Cardiac muscle cell (in vitro differentiated cells and primary cell): ENCODE measurements at regions not wholly inside any gene's neighbourhood (a gene's known extent, or its start where the extent isn't known, plus 50 kb on each side); places are given as distances from the start of the nearest gene placed in this dataset.

Source experiments
- DNase-seq, 2 donors: peaks; one replicate each; pipeline versions ENCODE4 v3.0.0 to v3.0.0-alpha.2; 2010 to 2017; ENCODE audit warnings: low read depth in 1 of 2, low spot score in 1 of 2
- H3K27ac ChIP-seq: fragments of 200-600 bp; sonication (generic); 2 replicates; pipeline ENCODE4 v1.5.1; 2016
- H3K27me3 ChIP-seq: fragments of 200-600 bp; sonication (generic); 2 replicates; pipeline ENCODE4 v1.6.0; 2016; ENCODE audit warnings: control low read depth
- H3K36me3 ChIP-seq: fragments of 200-600 bp; sonication (generic); 2 replicates; pipeline ENCODE4 v1.5.1; 2016; ENCODE audit warnings: control low read depth
- H3K4me1 ChIP-seq: fragments of 200-600 bp; sonication (generic); 2 replicates; pipeline ENCODE4 v1.8.1; 2017; ENCODE audit warnings: low read depth, mild to moderate bottlenecking, mixed run types
- H3K4me3 ChIP-seq: fragments of 200-600 bp; sonication (generic); 2 replicates; pipeline ENCODE4 v1.5.1; 2016; ENCODE audit warnings: mild to moderate bottlenecking
- H3K9me3 ChIP-seq: fragments of 200-600 bp; sonication (generic); 2 replicates; pipeline ENCODE4 v1.5.1; 2017; ENCODE audit warnings: low read depth, mild to moderate bottlenecking, control low read depth
- CTCF ChIP-seq: IDR thresholded peaks from 2 replicates; pipeline ENCODE4 v1.5.1; 2012; ENCODE audit warnings: low read depth, mild to moderate bottlenecking, low read length

- Histone ChIP-seq H3K27me3 (no peaks in the 10 kb centered on the region), H3K27ac (no peak overlapping the region), H3K36me3 (no peaks in the 10 kb centered on the region), H3K4me3 (no peak overlapping the region), H3K4me1 (no peaks in the 10 kb centered on the region), H3K9me3 (no peaks in the 10 kb centered on the region)
- no peak for TF ChIP-seq CTCF
- no peak for DNase-seq
These were observed 67.7 kb upstream of the TNFSF18 start for GRCh38 chr1:173118404-173118803.

- Histone ChIP-seq H3K27me3 (no peaks in the 10 kb centered on the region), H3K9me3 (no peaks in the 10 kb centered on the region), H3K4me1 (no peaks in the 10 kb centered on the region), H3K4me3 (no peak overlapping the region), H3K27ac (no peak overlapping the region), H3K36me3 (no peaks in the 10 kb centered on the region)
- no peak for TF ChIP-seq CTCF
- DNase-seq, result no peak
These were observed 67.0 kb upstream of the TNFSF18 start for GRCh38 chr1:173117761-173118160.

GRCh38 chr1:173117108-173117633 is 66.4 kb upstream of the TNFSF18 start:
- Histone ChIP-seq H3K4me1 (no peaks in the 10 kb centered on the region), H3K4me3 (no peak overlapping the region), H3K36me3 (no peaks in the 10 kb centered on the region), H3K27me3 (no peaks in the 10 kb centered on the region), H3K9me3 (no peaks in the 10 kb centered on the region), H3K27ac (no peak overlapping the region)
- TF ChIP-seq CTCF, result no peak
- DNase-seq, result no peak

GRCh38 chr1:173114346-173114745 is 63.6 kb upstream of the TNFSF18 start:
- Histone ChIP-seq H3K4me1 (no peaks in the 10 kb centered on the region), H3K9me3 (no peaks in the 10 kb centered on the region), H3K27me3 (no peaks in the 10 kb centered on the region), H3K27ac (no peak overlapping the region), H3K4me3 (no peak overlapping the region), H3K36me3 (no peaks in the 10 kb centered on the region)
- DNase-seq, result no peak
- TF ChIP-seq CTCF, result no peak

- Histone ChIP-seq H3K4me3 (no peak overlapping the region), H3K36me3 (no peaks in the 10 kb centered on the region), H3K9me3 (no peaks in the 10 kb centered on the region), H3K27me3 (no peaks in the 10 kb centered on the region), H3K4me1 (no peaks in the 10 kb centered on the region), H3K27ac (no peak overlapping the region)
- TF ChIP-seq CTCF, result no peak
- no peak for DNase-seq
These were observed 62.4 kb upstream of the TNFSF18 start for GRCh38 chr1:173113015-173113741.
